ENCODE measurements at regions not wholly inside any gene's neighbourhood (a gene's known extent, or its start where the extent isn't known, plus 50 kb on each side); places are given as distances from the start of the nearest gene placed in this dataset.

DNA sequence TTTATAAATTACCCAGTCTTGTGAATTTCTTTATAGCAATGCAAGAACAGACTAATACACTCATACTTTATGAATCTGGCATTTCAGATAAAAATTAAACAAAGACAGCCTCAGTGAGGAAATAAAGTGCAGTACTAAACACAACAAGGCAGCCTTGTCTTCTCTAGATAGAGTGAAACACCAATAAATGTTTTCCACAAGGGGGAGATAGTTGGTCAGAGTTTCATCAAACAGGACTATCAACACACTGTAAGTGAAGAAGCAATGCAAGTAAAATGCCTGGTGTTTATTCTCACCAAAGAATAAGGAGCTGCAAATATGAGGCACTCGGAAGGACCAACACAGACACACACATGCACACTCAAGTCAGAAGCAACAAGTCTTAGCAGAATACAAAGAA is 62.8 kb downstream of the FAM9B start:
- in situ Hi-C loops (cut with MboI; ENCODE audit: low sequenced_read_pairs), result loop anchor here (25.0 kb wide), 1 partner anchor 741 kb away; no protein-coding TSS in a partner anchor

DNA sequence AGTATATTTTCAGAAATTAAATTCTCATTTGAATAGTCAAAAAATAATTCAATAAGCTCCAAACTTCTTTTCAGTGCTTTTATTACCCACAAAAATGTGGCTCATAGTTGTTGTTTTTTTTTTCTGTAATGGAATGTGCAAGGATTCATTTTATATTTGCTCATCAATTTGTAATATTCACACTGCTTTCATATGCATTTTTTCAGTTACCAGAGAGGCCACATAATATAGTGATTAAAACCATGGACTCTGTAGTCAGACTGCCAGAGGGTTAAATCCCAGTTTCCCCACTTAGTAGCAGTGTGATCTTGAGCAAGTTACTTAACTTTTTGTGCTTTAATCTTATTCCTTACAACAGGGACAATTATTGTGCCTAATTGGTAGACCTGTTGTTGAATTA is 64.5 kb downstream of the FAM9B start:
- in situ Hi-C loops (cut with MboI; ENCODE audit: low sequenced_read_pairs), result loop anchor here (25.0 kb wide), 1 partner anchor 743 kb away; no protein-coding TSS in a partner anchor

DNA sequence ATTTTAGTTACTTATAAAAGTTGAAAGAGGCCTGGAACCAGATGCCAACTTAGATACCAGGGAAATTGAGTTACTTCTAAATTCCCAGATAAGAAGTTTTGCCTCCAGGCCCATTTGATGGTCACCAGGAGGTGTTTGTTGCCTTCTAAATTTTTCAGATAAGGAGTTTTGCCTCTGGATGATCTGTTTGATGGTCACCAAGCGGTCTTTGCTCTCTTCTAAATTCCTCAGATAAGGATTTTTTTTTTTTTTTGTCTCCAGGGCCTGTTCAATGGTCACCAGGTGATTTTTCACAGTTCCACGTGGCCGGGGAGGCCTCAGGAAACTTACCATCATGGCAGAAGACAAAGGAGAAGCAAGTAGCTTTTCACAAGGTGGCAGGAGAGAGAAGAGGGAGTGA is 66.5 kb downstream of the FAM9B start:
- in situ Hi-C loops (cut with MboI; ENCODE audit: low sequenced_read_pairs), result loop anchor here (25.0 kb wide), 1 partner anchor 745 kb away; no protein-coding TSS in a partner anchor

DNA sequence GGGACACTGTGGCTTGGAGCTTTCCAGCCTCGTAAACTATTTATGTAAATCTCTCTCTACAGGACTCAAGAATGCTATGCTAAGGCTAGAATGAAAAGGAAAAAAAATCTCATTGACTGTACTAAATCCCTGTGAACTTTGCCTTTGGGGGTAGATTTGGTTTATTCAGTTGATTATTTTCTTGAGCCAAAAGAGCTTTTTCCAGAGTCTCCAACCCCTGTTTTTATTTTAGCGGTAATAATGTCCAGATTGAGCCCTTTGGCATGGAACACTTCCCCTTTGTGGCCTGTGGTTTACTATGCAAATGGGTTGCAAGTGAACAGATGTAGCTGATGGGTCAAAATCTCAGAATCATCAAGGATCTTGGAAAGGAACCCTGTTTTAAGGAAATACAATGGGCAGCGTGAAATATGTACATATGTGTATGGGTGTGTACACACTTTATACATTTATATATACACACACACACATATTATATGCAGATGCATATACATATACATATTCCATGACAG is 72.9 kb downstream of the FAM9B start:
- in situ Hi-C loops (cut with MboI; ENCODE audit: low sequenced_read_pairs), result loop anchor here (25.0 kb wide), 1 partner anchor 751 kb away; no protein-coding TSS in a partner anchor

DNA sequence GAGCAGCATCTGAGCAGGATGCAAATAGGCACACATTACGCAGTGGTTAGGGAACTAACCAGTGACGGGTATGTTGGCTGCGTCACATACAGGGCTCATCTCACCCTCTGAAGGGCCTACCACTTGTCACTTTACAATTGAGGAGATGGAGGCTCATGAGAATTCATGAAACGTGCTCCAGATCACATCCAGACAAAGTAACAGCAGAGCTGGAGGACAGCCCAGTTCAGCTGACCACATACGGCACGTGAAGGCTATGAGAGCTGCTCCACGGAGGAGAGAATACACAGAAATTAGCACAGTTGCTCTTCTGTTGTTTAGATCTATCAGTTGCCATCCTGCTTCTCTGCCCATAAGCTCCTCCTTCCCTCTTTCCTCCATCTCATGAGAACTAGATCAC is 78.4 kb downstream of the FAM9B start:
- in situ Hi-C loops (cut with MboI; ENCODE audit: low sequenced_read_pairs), result loop anchor here (25.0 kb wide), 1 partner anchor 757 kb away; no protein-coding TSS in a partner anchor

DNA sequence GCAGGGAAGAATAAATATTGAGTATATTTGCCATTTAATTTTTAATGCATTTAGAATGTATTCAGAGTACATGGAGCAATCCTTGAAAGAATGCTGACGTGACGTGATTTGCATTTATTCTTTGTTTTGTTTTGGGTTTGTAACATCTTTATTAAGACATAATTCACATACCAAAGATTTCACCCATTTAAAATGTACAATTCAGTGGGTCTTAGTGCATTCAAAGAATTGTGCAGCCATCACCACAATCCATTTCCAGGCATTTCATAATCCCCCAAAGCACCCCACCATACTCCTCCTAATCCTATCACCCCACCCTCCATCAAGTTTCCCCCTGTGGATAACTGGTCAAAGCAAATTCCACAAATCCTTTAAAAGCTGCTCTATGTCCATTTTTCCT is 87.4 kb downstream of the FAM9B start:
- in situ Hi-C loops (cut with MboI; ENCODE audit: low sequenced_read_pairs), result no loop called here

DNA sequence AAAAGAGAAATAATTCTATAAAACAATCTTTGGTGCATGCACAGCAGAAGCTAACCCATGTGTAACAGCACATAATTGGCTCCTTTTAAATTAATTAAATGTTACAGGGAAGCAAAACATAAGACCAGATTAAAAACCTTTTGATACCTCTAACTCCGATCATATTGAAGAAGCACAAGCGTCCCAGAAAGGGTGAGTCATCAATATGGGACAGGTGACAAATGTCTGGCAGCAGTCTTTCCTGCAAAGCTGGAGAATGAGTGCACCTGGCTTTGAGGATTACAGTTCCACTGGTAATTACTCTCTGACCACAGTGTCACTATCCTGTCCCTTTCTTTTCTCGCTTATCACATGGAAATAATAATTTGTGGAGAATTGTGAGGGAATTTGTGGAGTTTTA is 94.6 kb downstream of the FAM9B start:
- in situ Hi-C loops (cut with MboI; ENCODE audit: low sequenced_read_pairs), result no loop called here

DNA sequence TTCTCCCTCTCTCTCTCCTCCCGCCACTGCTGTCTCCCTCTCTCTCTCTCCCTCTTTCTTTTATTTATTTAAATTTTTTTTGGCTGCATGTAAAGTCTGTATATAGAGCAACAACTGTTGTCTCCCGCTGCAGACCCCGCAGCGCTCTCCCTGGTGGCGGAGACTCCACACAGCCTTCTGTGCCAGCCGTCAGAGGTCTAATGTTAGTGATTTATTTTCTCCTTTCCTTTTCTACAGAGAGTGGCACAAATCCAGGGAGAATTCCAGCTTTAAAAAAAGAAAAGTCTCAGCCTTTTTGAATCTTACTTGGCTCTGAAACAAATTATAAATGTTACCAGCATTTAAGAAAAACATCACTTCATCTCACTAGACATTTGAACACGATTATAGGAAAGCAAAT is 106.2 kb downstream of the FAM9B start:
- in situ Hi-C loops (cut with MboI; ENCODE audit: low sequenced_read_pairs), result no loop called here

DNA sequence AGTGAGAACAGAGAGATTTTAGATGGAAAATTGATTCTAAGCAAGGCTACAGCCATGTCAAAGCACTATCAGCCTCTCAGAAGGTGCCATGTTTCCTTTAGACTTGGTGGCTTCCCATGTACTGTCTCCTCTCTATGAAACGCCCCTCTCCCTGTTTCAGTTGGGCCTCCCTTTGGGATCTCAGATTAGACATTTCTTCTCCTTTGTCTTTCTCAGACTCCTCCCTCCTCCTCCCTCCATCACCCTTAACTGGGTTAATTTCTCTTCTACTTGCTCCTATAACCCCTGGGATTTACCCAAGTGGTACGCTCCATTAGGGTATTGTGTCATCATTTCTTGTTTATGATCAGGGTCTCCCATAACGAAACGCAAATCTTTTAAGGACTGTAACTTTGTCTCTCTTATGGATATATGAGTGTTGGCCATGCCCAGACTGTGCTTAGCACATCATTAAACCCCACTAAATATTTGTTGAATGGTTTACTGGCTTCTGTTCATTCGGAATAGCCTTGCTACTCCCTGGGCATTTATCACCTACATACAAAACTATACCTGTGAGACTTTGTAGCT is 106.8 kb downstream of the FAM9B start:
- in situ Hi-C loops (cut with MboI; ENCODE audit: low sequenced_read_pairs), result no loop called here

DNA sequence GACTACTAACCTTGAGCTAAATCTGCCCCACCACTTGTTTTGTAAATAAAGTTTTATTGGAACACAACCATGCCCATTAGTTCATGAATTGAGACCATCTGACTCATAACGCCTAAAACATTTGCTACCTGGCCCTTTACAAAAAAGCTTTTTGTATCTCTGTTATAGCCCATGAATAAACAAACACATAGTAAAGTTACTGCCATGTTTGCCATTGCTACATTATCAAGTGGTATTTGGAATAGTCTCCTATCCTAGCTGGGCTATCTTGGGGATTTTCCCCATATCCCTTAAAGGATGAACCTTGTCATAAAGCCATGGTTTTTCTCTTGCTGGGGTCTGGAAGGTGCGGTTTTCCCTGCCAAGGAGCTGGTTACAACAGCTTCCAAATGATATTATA is 112.3 kb downstream of the FAM9B start:
- in situ Hi-C loops (cut with MboI; ENCODE audit: low sequenced_read_pairs), result no loop called here

DNA sequence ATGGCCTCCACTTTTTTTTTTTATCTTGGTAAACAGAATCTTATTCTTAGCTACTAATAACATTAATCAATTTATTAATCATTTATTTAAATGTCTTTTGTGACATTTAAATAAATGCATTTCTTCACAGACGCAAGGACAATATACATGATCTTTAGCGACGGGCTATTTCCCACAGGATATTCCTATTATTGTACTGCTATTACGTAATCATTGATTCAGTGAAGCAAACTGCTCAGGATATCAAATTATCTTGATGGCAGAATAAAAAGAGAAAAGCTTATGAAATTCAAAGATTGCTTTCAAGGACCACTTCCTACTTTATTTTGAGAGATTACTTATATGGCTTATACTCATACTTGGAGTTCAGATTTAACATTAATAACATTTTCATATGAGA is 114.1 kb downstream of the FAM9B start:
- in situ Hi-C loops (cut with MboI; ENCODE audit: low sequenced_read_pairs), result no loop called here

DNA sequence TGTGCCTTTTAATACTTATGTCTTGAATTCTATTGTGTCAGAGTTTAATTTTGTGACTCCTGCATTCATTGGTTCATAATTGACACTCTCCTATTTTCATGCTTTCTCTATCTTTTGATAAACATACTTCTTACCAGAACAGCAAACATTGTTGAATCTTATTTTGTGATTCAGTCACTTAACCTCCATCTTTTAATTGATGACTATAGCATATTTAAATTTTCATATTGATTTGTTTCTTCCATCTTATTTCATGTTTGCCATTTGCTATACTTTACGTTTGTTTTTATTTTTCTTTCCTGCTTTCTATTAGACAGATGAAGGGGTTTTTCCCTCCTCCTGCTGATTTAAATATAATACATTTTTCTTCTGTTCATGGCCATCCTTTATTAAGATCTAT is 115.5 kb upstream of the FAM9A start:
- in situ Hi-C loops (cut with MboI; ENCODE audit: low sequenced_read_pairs), result no loop called here

DNA sequence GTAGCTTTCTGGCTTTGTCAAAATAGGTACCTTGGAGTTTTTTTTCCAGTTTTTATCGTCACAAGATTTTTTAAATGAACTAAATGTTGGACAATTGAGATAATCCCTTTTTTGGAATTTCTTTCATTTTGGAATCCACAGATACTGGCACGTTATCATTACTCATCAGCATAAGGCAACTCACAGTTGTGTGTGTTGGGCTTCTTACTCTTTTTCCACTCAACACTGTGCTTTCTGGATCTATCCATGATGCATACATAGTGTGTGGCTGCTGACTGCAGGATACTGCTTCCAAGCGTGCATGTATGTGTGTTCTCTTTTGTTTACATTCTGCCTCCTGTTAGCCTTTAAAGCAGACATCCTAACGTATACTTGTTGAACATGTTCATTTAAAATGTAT is 113.5 kb upstream of the FAM9A start:
- in situ Hi-C loops (cut with MboI; ENCODE audit: low sequenced_read_pairs), result no loop called here

DNA sequence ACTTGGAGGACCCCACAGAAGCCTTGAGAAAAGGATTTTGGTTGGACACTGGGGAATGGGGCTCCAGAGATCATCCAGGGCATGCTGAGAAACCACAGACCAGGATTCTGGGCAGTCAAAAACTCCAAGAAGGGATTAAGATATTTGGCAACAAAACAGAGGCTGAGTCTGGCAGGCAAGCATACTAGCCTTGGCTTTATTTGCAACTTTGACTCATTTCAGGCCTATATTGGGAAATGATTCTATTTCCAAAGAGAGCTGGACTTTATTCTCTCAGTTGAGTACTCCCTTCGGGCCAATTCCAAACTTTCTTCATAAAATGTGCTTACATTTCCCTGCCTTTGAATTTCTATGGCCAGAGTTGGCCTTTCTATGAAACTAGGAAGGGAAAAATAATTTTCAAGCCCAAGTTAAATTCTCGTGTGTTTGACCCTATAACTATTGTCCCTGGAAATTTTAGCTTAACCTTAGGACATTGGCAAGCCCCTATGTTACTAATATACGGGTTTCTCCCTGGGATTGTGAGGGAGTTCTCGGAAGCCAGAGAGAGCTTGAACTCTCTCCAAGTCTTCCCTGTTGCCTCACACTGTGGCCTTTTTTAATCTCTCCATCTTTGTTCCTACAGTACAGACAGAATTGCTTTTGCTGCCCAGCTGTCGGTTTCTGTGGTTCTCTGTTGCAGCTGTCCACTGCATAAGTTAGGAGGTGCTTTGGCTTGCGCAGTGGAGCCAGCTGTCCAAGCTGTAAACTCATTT is 112.6 kb upstream of the FAM9A start:
- in situ Hi-C loops (cut with MboI; ENCODE audit: low sequenced_read_pairs), result no loop called here

DNA sequence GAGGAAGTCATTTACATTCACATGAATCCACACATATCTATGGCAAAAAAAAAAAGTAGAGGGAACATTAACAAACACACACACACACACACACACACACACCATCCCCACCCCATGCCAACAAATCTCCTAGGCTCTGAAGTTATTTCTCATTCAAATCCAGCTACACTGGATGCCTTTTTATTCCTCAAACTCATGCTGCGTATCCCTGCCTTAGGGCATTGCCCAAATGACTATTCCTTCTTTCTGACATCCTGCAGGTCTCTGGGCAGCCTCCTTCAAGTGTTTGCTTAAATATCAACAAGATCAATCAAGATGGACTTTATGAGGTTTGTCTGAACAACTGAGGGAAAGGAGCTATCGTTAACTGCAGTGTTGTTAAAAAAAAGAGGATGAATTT is 106.5 kb upstream of the FAM9A start:
- in situ Hi-C loops (cut with MboI; ENCODE audit: low sequenced_read_pairs), result no loop called here

DNA sequence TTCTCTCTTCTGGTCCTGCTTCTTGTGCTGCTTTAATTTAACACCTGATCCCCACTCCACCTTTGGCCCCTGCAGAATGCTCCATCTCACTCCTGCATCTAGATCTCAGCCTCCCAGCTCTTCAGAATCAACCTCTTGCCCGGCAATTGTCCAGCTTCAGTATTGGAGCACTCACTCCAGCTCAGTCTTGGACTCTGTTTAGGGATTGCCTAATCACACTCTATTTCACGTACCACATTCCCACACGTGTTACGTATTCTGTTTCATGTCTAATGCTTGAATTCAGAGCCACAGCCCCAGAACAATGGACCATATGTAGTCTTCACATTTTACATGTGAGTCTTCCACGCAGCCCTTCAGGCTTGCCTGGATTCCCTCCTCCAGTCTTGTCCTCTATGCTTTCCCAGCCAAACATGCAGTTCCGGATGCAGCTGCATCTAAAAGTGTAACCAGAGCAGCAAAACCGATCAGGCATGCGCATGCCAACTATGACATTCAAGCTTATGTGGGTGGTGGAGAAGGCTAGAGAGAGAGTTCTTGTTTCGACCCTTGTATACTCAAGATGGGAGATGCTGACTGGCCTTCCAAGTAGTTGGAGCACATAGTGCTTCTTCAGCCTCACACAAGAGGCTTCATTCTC is 105.2 kb upstream of the FAM9A start:
- in situ Hi-C loops (cut with MboI; ENCODE audit: low sequenced_read_pairs), result no loop called here

DNA sequence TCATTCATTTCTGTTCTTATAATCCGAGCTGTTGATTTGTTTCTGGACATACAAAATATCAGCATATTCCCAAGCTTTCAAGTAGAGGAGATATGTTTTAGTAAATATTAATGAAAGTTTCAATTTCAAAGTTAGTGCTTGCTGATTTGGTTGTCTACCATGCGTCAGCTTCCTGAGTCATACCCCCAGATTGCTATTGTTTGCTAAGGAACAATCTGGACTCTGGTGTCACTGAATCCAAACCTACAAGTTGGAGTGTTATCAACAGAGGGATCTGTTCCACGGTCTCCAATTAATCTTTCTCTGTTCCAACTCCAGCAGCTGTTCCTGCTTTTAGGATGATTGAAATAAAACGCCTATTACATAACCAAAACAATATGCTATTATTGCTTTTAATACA is 96.1 kb upstream of the FAM9A start:
- in situ Hi-C loops (cut with MboI; ENCODE audit: low sequenced_read_pairs), result no loop called here

DNA sequence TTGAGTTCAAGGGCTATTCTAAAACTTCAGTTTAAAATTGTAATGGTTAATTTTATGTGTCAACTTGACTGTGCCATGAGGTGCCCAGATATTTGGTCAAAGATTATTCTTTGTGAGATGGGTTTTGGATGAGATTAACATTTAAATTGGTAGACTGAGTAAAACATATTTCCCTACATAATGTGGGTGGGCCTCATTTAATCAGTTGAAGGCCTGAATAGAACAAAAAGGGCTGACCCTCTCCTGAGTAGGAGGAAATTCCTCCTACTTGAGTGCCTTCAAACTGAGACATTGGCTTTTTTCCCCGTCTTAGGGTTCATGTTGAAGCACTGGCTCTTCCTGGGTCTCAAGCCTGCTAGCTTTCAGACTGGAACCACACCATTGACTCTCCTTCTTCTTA is 89.6 kb upstream of the FAM9A start:
- in situ Hi-C loops (cut with MboI; ENCODE audit: low sequenced_read_pairs), result no loop called here

DNA sequence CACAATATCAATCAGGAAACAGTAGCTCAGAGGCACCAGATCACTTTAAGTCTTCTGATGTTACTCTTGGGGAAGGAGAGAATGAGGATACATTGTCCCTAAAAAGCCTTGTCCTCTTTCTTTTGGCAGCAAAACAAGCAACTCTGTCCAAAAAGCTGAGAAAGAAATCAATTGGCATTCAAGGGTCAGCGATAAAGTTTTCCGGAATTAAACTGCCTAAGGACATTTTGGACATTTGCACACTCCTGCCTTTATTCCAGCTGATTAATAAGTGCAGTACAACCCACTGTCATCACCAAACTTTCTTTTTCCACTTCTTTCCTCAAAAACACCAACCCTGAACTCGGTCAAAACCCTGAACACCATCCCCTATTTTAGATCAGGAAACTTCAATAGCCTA is 85.8 kb upstream of the FAM9A start:
- in situ Hi-C loops (cut with MboI; ENCODE audit: low sequenced_read_pairs), result no loop called here

DNA sequence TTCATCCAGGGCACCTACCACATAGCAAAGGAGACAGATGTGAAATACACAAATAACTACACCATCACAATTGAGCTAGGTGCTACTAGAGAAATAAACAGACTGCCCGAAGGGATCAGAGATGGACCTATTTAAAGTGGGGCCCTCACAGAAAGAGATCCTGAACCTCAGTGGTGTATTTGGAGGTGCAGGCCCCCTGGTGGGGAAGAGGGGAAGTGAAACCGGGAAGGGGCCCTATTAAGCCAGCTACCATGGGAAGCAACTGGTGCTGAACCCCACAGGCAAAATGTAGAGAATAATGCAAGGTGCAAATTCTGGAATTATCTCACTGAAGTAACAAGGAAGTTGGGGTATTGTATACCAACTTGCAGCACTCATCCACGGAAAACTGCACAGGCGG is 78.6 kb upstream of the FAM9A start:
- in situ Hi-C loops (cut with MboI; ENCODE audit: low sequenced_read_pairs), result no loop called here

DNA sequence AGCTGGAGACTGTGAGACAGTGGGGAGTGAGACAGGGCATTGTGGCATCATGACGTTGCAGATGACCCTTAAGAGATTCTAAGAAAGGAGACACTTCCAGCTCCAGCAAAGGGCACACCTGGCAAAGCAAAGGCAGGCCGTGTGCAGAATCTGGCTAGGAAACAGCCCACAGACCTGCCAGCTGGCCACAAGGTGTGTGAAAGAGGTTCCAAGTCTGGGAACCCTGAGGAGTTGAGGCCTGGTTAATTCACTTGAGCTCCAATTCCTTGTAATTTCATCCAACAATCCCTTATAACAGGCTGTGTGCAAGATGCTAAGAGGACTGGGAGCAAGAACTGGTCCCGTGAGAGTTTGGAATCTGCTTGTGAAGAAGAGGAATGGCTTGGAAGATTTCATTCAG is 72.8 kb upstream of the FAM9A start:
- in situ Hi-C loops (cut with MboI; ENCODE audit: low sequenced_read_pairs), result no loop called here

DNA sequence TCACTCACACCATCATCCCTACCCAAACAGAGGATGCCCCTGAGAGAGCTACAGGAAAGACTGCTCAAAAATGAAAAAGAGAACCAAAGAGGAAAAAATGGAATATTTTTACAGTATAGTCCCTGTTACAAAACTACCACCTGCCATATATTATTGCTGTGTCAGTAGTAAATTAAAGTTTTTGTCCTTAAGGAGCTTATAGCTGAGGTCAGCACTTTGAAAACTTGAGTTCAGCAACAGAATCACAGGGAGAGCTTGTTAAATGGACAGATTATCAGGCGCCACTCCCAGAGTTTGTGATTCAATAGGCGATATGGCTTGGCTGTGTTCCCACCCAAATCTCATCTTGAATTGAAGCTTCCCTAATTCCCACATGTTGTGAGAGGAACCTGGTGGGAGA is 71.9 kb upstream of the FAM9A start:
- in situ Hi-C loops (cut with MboI; ENCODE audit: low sequenced_read_pairs), result no loop called here

All from HL-60/S4 treated with retinoic acid at 250 ng/mL for 4 days and 3 days (cell line).